MM.1S (cell line): ENCODE measurements at regions not wholly inside any gene's neighbourhood (a gene's known extent, or its start where the extent isn't known, plus 50 kb on each side); places are given as distances from the start of the nearest gene placed in this dataset.

Experiments used
- DNase-seq: peaks from one replicate; pipeline ENCODE4 v3.0.0-alpha.2; 2015
- H2AFZ ChIP-seq: fragments of 300-600 bp; sonication (generic); 2 replicates; pipeline ENCODE4 v1.6.0; 2016; ENCODE audit warnings: antibody characterized with exemption, low read length
- H3F3A ChIP-seq: fragments of 300-600 bp; sonication (generic); 2 replicates; pipeline ENCODE4 v1.6.1; 2016; ENCODE audit warnings: mild to moderate bottlenecking, antibody characterized with exemption, low read length, moderate library complexity, mixed read lengths; ENCODE audit not compliant: insufficient read depth
- H3K27ac ChIP-seq: fragments of 300-600 bp; sonication (generic); 2 replicates; pipeline ENCODE4 v1.5.1; 2016; ENCODE audit warnings: mild to moderate bottlenecking, low read length
- H3K27me3 ChIP-seq: fragments of 300-600 bp; sonication (generic); replicated peaks from 2 replicates; pipeline ENCODE4 v1.6.0; 2016; ENCODE audit warnings: low read length; ENCODE audit not compliant: insufficient read depth
- H3K36me3 ChIP-seq: fragments of 300-600 bp; sonication (generic); replicated peaks from 2 replicates; pipeline ENCODE4 v1.6.1; 2016; ENCODE audit warnings: mild to moderate bottlenecking, low read length, mixed read lengths; ENCODE audit not compliant: insufficient read depth
- H3K4me1 ChIP-seq: fragments of 300-600 bp; sonication (generic); 2 replicates; pipeline ENCODE4 v1.6.1; 2016; ENCODE audit warnings: low read length, mixed read lengths
- H3K4me2 ChIP-seq: fragments of 300-600 bp; sonication (generic); 2 replicates; pipeline ENCODE4 v1.6.0; 2016; ENCODE audit warnings: low read depth, low read length
- H3K4me3 ChIP-seq: fragments of 300-600 bp; sonication (generic); 2 replicates; pipeline ENCODE4 v1.5.1; 2016; ENCODE audit warnings: low read length, mixed read lengths
- H3K79me2 ChIP-seq: fragments of 300-600 bp; sonication (generic); 2 replicates; pipeline ENCODE4 v1.6.1; 2016; ENCODE audit warnings: mixed run types, low read length, mixed read lengths
- H3K9ac ChIP-seq: fragments of 300-600 bp; sonication (generic); 2 replicates; pipeline ENCODE4 v1.6.1; 2016; ENCODE audit warnings: low read length, mixed read lengths
- H3K9me2 ChIP-seq: fragments of 300-600 bp; sonication (generic); replicated peaks from 2 replicates; pipeline ENCODE4 v1.6.1; 2016; ENCODE audit warnings: mild to moderate bottlenecking, low read length, mixed read lengths; ENCODE audit not compliant: insufficient read depth
- H3K9me3 ChIP-seq: fragments of 300-600 bp; sonication (generic); replicated peaks from 2 replicates; pipeline ENCODE4 v1.6.1; 2016; ENCODE audit warnings: mild to moderate bottlenecking, low read length, mixed read lengths; ENCODE audit not compliant: insufficient read depth
- H4K20me1 ChIP-seq: fragments of 300-600 bp; sonication (generic); 2 replicates; pipeline ENCODE4 v1.6.1; 2016; ENCODE audit warnings: mild to moderate bottlenecking, low read length, moderate library complexity, mixed read lengths; ENCODE audit not compliant: insufficient read depth
- CTCF ChIP-seq: fragments of 300-600 bp; sonication (generic); IDR thresholded peaks from 2 replicates; pipeline ENCODE4 v1.5.1; 2016; ENCODE audit warnings: antibody characterized with exemption, low read length, mixed read lengths
- EZH2 ChIP-seq: fragments of 300-600 bp; sonication (generic); optimal IDR thresholded peaks from 2 replicates; pipeline ENCODE3; 2017; ENCODE audit warnings: low read depth, mild to moderate bottlenecking, antibody characterized with exemption, low read length, mixed read lengths
- EZH2phosphoT487 ChIP-seq: fragments of 300-600 bp; sonication (generic); IDR thresholded peaks from 2 replicates; pipeline ENCODE4 v1.6.1; 2018; ENCODE audit warnings: antibody characterized with exemption, low read length

- Histone ChIP-seq H3K36me3 (no peaks in the 10 kb centered on the region), H4K20me1 (no peaks in the 10 kb centered on the region), H3F3A (no peaks in the 10 kb centered on the region), H3K27ac (no peak overlapping the region), H3K4me2 (no peak overlapping the region), H3K79me2 (no peaks in the 10 kb centered on the region), H3K9me2 (no peaks in the 10 kb centered on the region), H3K9ac (no peak overlapping the region), H3K4me1 (no peaks in the 10 kb centered on the region), H3K4me3 (no peak overlapping the region), H2AFZ (no peak overlapping the region), H3K27me3 (no peaks in the 10 kb centered on the region), H3K9me3 (no peaks in the 10 kb centered on the region)
- TF ChIP-seq EZH2 = no peak
- no peak for TF ChIP-seq CTCF
- TF ChIP-seq EZH2phosphoT487 = no peak
- DNase-seq = no peak
Observed at GRCh38 chr14:100442498-100443490, 119.7 kb downstream of the SLC25A47 start.

- no peaks in the 10 kb centered on the region for H3K9me3 ChIP-seq
- H3K4me1 ChIP-seq = no peaks in the 10 kb centered on the region
- H3K79me2 ChIP-seq = no peaks in the 10 kb centered on the region
- no peaks in the 10 kb centered on the region for H3K9me2 ChIP-seq
- H2AFZ ChIP-seq = no peak overlapping the region
- TF ChIP-seq EZH2phosphoT487 = no peak
- TF ChIP-seq EZH2 = no peak
- no peak for TF ChIP-seq CTCF
- no peak for DNase-seq
- H4K20me1 ChIP-seq = no peaks in the 10 kb centered on the region
- H3K27me3 ChIP-seq = no peaks in the 10 kb centered on the region
- no peaks in the 10 kb centered on the region for H3K36me3 ChIP-seq
- H3K27ac ChIP-seq = no peak overlapping the region
- H3K4me2 ChIP-seq = no peak overlapping the region
- H3F3A ChIP-seq = no peaks in the 10 kb centered on the region
- H3K9ac ChIP-seq = no peak overlapping the region
- H3K4me3 ChIP-seq = no peak overlapping the region
Observed at GRCh38 chr14:100443603-100444002, 120.5 kb downstream of the SLC25A47 start.

GRCh38 chr14:100445436-100446088 is 122.4 kb downstream of the SLC25A47 start:
- H3K36me3 ChIP-seq = no peaks in the 10 kb centered on the region
- H2AFZ ChIP-seq = no peak overlapping the region
- no peaks in the 10 kb centered on the region for H3K9me3 ChIP-seq
- H3K4me1 ChIP-seq = no peaks in the 10 kb centered on the region
- no peak overlapping the region for H3K27ac ChIP-seq
- H3K4me2 ChIP-seq = no peak overlapping the region
- TF ChIP-seq EZH2 = no peak
- no peak for TF ChIP-seq CTCF
- no peak for TF ChIP-seq EZH2phosphoT487
- DNase-seq = no peak
- no peaks in the 10 kb centered on the region for H3F3A ChIP-seq
- no peaks in the 10 kb centered on the region for H3K79me2 ChIP-seq
- H3K27me3 ChIP-seq = no peaks in the 10 kb centered on the region
- H4K20me1 ChIP-seq = no peaks in the 10 kb centered on the region
- H3K4me3 ChIP-seq = no peak overlapping the region
- no peak overlapping the region for H3K9ac ChIP-seq
- no peaks in the 10 kb centered on the region for H3K9me2 ChIP-seq
